ENCODE measurements at regions not wholly inside any gene's neighbourhood (a gene's known extent, or its start where the extent isn't known, plus 50 kb on each side); places are given as distances from the start of the nearest gene placed in this dataset.

DNA sequence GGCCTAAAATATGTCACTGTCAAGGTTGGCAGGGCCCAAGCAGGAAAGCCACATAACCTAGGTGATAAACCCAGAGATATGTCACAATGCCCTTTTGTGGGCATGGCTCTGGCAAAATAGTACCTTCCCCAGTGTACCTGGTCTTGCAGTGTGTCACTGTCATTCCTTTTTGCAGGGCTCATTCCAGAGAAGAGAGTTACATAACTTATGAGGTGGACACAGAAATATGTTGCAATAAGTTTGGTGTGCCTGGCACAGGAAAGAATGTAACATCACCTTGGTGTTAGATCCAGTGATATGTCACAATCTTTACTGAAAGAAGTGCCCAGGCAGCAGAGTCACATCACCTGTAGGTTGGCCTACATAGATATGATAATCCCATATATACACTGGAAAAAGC lies 910.8 kb upstream of the TSPY4 start:
- TF ChIP-seq, protein P1, sequence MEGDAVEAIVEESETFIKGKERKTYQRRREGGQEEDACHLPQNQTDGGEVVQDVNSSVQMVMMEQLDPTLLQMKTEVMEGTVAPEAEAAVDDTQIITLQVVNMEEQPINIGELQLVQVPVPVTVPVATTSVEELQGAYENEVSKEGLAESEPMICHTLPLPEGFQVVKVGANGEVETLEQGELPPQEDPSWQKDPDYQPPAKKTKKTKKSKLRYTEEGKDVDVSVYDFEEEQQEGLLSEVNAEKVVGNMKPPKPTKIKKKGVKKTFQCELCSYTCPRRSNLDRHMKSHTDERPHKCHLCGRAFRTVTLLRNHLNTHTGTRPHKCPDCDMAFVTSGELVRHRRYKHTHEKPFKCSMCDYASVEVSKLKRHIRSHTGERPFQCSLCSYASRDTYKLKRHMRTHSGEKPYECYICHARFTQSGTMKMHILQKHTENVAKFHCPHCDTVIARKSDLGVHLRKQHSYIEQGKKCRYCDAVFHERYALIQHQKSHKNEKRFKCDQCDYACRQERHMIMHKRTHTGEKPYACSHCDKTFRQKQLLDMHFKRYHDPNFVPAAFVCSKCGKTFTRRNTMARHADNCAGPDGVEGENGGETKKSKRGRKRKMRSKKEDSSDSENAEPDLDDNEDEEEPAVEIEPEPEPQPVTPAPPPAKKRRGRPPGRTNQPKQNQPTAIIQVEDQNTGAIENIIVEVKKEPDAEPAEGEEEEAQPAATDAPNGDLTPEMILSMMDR (IDR thresholded peaks at IDR 0.05 in 8 of 11, conservative IDR thresholded peaks at IDR 0.05 in 3 of 11): no peak
- no peak for TF ChIP-seq POLR2A (IDR thresholded peaks at IDR 0.05)
- no peak for TF ChIP-seq POLR2AphosphoS5 (IDR thresholded peaks at IDR 0.05)

Measured in spleen (tissue), 7 donors.